HL-60 (cell line): ENCODE measurements at regions not wholly inside any gene's neighbourhood (a gene's known extent, or its start where the extent isn't known, plus 50 kb on each side); places are given as distances from the start of the nearest gene placed in this dataset.

Source experiments
- CTCF ChIP-seq: IDR thresholded peaks from one replicate; pipeline ENCODE4 v1.5.1; 2011; ENCODE audit warnings: low read length, control low read depth, inconsistent platforms; ENCODE audit not compliant: insufficient read depth
- POLR2AphosphoS5 ChIP-seq: IDR thresholded peaks from 2 replicates; pipeline ENCODE4 v1.6.1; 2012; ENCODE audit warnings: low read depth

GRCh38 chr13:46472384-46472783 is 80.6 kb upstream of the LRCH1 start:
- no peak for TF ChIP-seq CTCF
- TF ChIP-seq POLR2AphosphoS5: no peak
